ENCODE measurements at regions not wholly inside any gene's neighbourhood (a gene's known extent, or its start where the extent isn't known, plus 50 kb on each side); places are given as distances from the start of the nearest gene placed in this dataset.

- Histone ChIP-seq H3K36me3 (ENCODE audit: control insufficient read depth, insufficient read depth, low read length) (no peaks in the 10 kb centered on the region), H3K4me3 (ENCODE audit: insufficient read depth, low read depth, low read length) (no peak overlapping the region), H3K27ac (ENCODE audit: insufficient read depth, low read depth, low read length, poor library complexity, severe bottlenecking) (no peak overlapping the region), H3K27me3 (ENCODE audit: control insufficient read depth, insufficient read depth, low read length, poor library complexity, severe bottlenecking) (no peaks in the 10 kb centered on the region), H3K9me3 (ENCODE audit: control insufficient read depth, low read length) (no peaks in the 10 kb centered on the region), H3K4me1 (ENCODE audit: control insufficient read depth, insufficient read depth, low read length) (no peaks in the 10 kb centered on the region)
- WGBS, 2 experiments = 65 to 72% methylated on average over 3 of the region's 3 CpGs
Measured at GRCh38 chr9:78918976-78919375, 622.1 kb downstream of the PSAT1 start.

DNA sequence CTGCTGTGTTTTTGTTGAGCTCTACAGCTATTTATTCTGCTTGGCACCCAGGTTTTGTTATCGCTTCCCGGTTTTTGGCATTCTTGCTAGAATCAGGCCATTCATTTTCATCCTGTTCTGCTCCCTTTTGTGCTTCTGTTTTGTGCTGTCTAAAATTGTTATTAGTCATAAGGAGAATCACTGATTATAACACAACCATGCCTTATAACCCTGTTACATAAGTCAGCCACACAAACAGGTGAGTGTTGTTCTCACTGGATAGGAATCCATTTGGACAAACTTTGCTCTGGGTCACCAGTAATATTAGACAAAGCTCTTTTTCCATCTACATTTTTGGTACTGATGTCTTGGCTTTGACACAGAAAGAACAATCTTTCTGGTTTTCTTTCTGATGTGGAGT lies 622.8 kb downstream of the PSAT1 start:
- no peaks in the 10 kb centered on the region for H3K36me3 ChIP-seq (ENCODE audit: control insufficient read depth, insufficient read depth, low read length)
- H3K4me1 ChIP-seq (ENCODE audit: control insufficient read depth, insufficient read depth, low read length) = no peaks in the 10 kb centered on the region
- no peaks in the 10 kb centered on the region for H3K27me3 ChIP-seq (ENCODE audit: control insufficient read depth, insufficient read depth, low read length, poor library complexity, severe bottlenecking)
- WGBS, 2 experiments = 95 to 96% methylated on average over 2 of the region's 2 CpGs
- no peak overlapping the region for H3K27ac ChIP-seq (ENCODE audit: insufficient read depth, low read depth, low read length, poor library complexity, severe bottlenecking)
- H3K9me3 ChIP-seq (ENCODE audit: control insufficient read depth, low read length) = no peaks in the 10 kb centered on the region
- no peak overlapping the region for H3K4me3 ChIP-seq (ENCODE audit: insufficient read depth, low read depth, low read length)

- no peak overlapping the region for H3K27ac ChIP-seq (ENCODE audit: insufficient read depth, low read depth, low read length, poor library complexity, severe bottlenecking)
- H3K36me3 ChIP-seq (ENCODE audit: control insufficient read depth, insufficient read depth, low read length) = no peaks in the 10 kb centered on the region
- WGBS, 2 experiments = 86% methylated on average over 1 of the region's 2 CpGs; no CpG with 5 or more reads in 1 of the 2 experiments
Measured at GRCh38 chr9:78921341-78921740, 624.4 kb downstream of the PSAT1 start.

GRCh38 chr9:78923966-78924659 lies 627.2 kb downstream of the PSAT1 start:
- H3K27me3 ChIP-seq (ENCODE audit: control insufficient read depth, insufficient read depth, low read length, poor library complexity, severe bottlenecking) = no peaks in the 10 kb centered on the region
- no peak overlapping the region for H3K4me3 ChIP-seq (ENCODE audit: insufficient read depth, low read depth, low read length)
- H3K36me3 ChIP-seq (ENCODE audit: control insufficient read depth, insufficient read depth, low read length) = no peaks in the 10 kb centered on the region
- no peaks in the 10 kb centered on the region for H3K4me1 ChIP-seq (ENCODE audit: control insufficient read depth, insufficient read depth, low read length)
- no peak overlapping the region for H3K27ac ChIP-seq (ENCODE audit: insufficient read depth, low read depth, low read length, poor library complexity, severe bottlenecking)
- 92% methylated on average over 1 of the region's 1 CpG; no CpG with 5 or more reads in 1 of the 2 experiments for WGBS, 2 experiments
- H3K9me3 ChIP-seq (ENCODE audit: control insufficient read depth, low read length) = no peaks in the 10 kb centered on the region

More at GRCh38 chr9:78921341-78921740, 624.4 kb downstream of the PSAT1 start:
- H3K4me1 ChIP-seq (ENCODE audit: control insufficient read depth, insufficient read depth, low read length) = no peaks in the 10 kb centered on the region
- H3K4me3 ChIP-seq (ENCODE audit: insufficient read depth, low read depth, low read length) = no peak overlapping the region
- H3K27me3 ChIP-seq (ENCODE audit: control insufficient read depth, insufficient read depth, low read length, poor library complexity, severe bottlenecking) = no peaks in the 10 kb centered on the region
- no peaks in the 10 kb centered on the region for H3K9me3 ChIP-seq (ENCODE audit: control insufficient read depth, low read length)

GRCh38 chr9:78927099-78927940 lies 630.4 kb downstream of the PSAT1 start:
- H3K9me3 ChIP-seq (ENCODE audit: control insufficient read depth, low read length) = no peaks in the 10 kb centered on the region
- H3K36me3 ChIP-seq (ENCODE audit: control insufficient read depth, insufficient read depth, low read length) = no peaks in the 10 kb centered on the region
- WGBS, 2 experiments = 89 to 92% methylated on average over 1 of the region's 1 CpG

DNA sequence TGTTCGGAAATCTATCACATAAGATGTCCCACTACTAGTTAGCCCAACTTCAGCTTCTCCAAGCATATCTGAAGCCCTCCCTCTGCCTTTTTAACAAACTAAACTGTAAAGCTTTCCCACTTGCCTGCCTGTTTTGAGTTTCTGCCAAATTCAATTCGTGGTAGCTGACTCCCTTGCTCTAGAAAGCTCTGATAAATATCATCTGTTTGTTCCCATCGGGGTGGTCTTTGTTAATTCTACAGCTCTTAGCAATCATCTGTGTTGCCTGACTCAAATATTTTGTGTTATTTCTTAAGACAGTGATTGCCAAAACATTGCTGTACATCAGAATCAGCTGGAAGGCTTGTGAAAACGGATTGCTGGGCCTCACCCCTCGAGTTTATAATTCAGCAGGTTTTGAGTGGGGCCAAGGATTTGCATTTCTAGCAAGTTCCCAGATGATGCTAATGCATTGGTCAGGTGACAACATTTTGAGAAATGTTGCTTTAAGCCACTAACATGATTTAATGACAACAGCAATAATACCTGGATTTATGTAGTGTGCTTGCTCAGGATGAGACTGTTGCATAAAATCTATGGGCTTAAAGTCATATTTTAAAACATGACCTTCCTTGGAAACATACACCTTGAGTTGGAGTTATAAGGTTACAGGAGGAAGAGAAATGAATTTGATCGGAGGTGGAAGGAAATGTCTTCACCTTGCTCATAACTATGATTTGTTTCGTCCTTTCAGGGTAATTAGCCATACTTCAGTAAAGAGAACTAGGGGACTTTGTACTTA lies 631.9 kb downstream of the PSAT1 start:
- Histone ChIP-seq H3K36me3 (ENCODE audit: control insufficient read depth, insufficient read depth, low read length) (no peaks in the 10 kb centered on the region), H3K27me3 (ENCODE audit: control insufficient read depth, insufficient read depth, low read length, poor library complexity, severe bottlenecking) (no peaks in the 10 kb centered on the region), H3K9me3 (ENCODE audit: control insufficient read depth, low read length) (no peaks in the 10 kb centered on the region), H3K4me1 (ENCODE audit: control insufficient read depth, insufficient read depth, low read length) (no peaks in the 10 kb centered on the region), H3K4me3 (ENCODE audit: insufficient read depth, low read depth, low read length) (no peak overlapping the region), H3K27ac (ENCODE audit: insufficient read depth, low read depth, low read length, poor library complexity, severe bottlenecking) (no peak overlapping the region)
- 89 to 91% methylated on average over 6 to 7 of the region's 7 CpGs for WGBS, 2 experiments

More at GRCh38 chr9:78927099-78927940, 630.4 kb downstream of the PSAT1 start:
- no peaks in the 10 kb centered on the region for H3K27me3 ChIP-seq (ENCODE audit: control insufficient read depth, insufficient read depth, low read length, poor library complexity, severe bottlenecking)
- H3K4me1 ChIP-seq (ENCODE audit: control insufficient read depth, insufficient read depth, low read length) = no peaks in the 10 kb centered on the region
- no peak overlapping the region for H3K27ac ChIP-seq (ENCODE audit: insufficient read depth, low read depth, low read length, poor library complexity, severe bottlenecking)
- H3K4me3 ChIP-seq (ENCODE audit: insufficient read depth, low read depth, low read length) = no peak overlapping the region

GRCh38 chr9:78930281-78930680 lies 633.4 kb downstream of the PSAT1 start:
- Histone ChIP-seq H3K4me3 (ENCODE audit: insufficient read depth, low read depth, low read length) (no peak overlapping the region), H3K27me3 (ENCODE audit: control insufficient read depth, insufficient read depth, low read length, poor library complexity, severe bottlenecking) (no peaks in the 10 kb centered on the region), H3K9me3 (ENCODE audit: control insufficient read depth, low read length) (no peaks in the 10 kb centered on the region), H3K27ac (ENCODE audit: insufficient read depth, low read depth, low read length, poor library complexity, severe bottlenecking) (no peak overlapping the region), H3K4me1 (ENCODE audit: control insufficient read depth, insufficient read depth, low read length) (no peaks in the 10 kb centered on the region), H3K36me3 (ENCODE audit: control insufficient read depth, insufficient read depth, low read length) (no peaks in the 10 kb centered on the region)
- WGBS, 2 experiments = 90 to 95% methylated on average over 1 to 2 of the region's 2 CpGs

DNA sequence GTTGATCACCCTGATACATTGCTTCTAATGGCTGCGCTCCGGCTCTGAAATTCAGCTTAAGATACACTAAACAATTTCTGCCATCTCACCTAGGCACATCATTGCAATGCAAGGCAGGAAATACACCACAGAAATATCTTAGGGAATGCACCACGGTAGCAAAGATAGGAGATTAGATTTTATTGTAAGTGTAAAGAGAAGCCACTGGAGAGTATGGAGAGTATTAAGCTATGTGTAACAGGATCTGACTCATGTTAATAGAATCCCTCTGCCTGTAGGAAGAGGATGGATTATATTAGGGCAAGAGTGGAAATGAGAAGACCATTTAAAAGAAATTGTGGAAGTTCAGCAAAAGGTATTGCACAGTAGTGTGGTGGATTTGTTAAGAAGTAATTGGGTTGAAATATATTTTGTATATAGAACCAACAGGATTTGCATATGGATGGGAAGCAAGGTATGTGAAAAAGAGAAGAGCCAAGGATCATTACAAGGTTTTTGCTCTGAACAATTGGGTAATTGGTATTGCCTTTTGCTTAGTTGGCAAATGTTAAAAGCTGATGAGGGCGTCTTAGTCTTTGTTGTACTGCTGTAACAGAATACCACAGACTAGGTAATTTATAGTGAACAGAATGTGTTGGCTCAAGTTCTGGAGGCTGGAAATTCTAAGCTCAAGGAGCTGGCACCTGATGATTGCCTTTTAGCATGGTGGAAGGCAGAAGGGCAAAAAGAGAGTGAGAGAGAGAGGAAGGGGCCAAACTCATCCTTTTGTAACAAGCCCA lies 636.1 kb downstream of the PSAT1 start:
- Histone ChIP-seq H3K4me1 (ENCODE audit: control insufficient read depth, insufficient read depth, low read length) (no peaks in the 10 kb centered on the region), H3K27ac (ENCODE audit: insufficient read depth, low read depth, low read length, poor library complexity, severe bottlenecking) (no peak overlapping the region), H3K27me3 (ENCODE audit: control insufficient read depth, insufficient read depth, low read length, poor library complexity, severe bottlenecking) (no peaks in the 10 kb centered on the region), H3K9me3 (ENCODE audit: control insufficient read depth, low read length) (no peaks in the 10 kb centered on the region), H3K36me3 (ENCODE audit: control insufficient read depth, insufficient read depth, low read length) (no peaks in the 10 kb centered on the region), H3K4me3 (ENCODE audit: insufficient read depth, low read depth, low read length) (no peak overlapping the region)
- 82% methylated on average over 4 of the region's 4 CpGs for WGBS, 2 experiments

DNA sequence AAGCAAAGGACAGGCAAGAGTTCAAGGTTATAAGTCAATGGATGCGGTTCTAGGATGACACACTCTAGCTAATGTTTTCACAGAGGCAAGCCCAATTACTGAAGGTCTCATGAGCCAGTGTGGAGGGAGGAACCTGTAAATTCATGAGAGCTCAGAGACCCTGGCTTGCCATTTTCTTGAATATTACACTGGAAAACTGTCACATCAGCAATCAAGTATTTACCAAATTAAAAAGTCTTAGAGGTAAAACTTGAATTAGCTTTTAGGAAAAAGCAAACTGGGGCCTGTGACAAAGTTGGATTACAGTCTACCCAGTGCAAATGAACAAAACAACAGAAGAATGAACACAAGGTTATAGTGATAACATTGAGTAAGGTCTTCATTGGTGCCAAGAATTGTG lies 636.9 kb upstream of the TLE4 start:
- Histone ChIP-seq H3K4me1 (ENCODE audit: control insufficient read depth, insufficient read depth, low read length) (no peaks in the 10 kb centered on the region), H3K27ac (ENCODE audit: insufficient read depth, low read depth, low read length, poor library complexity, severe bottlenecking) (no peak overlapping the region), H3K9me3 (ENCODE audit: control insufficient read depth, low read length) (no peaks in the 10 kb centered on the region), H3K36me3 (ENCODE audit: control insufficient read depth, insufficient read depth, low read length) (no peaks in the 10 kb centered on the region), H3K4me3 (ENCODE audit: insufficient read depth, low read depth, low read length) (no peak overlapping the region), H3K27me3 (ENCODE audit: control insufficient read depth, insufficient read depth, low read length, poor library complexity, severe bottlenecking) (no peaks in the 10 kb centered on the region)
- WGBS, 2 experiments = 95 to 97% methylated on average over 1 of the region's 1 CpG
